OCI-LY3 (cell line): ENCODE measurements at regions not wholly inside any gene's neighbourhood (a gene's known extent, or its start where the extent isn't known, plus 50 kb on each side); places are given as distances from the start of the nearest gene placed in this dataset.

Experiments used
- H2AFZ ChIP-seq: fragments of 200-600, 300-600 bp; shearing (Covaris generic); 2 replicates; pipeline ENCODE4 v1.6.0; 2014; ENCODE audit warnings: antibody characterized with exemption, low read depth, low read length
- H3K27ac ChIP-seq: fragments of 200-600, 300-600 bp; sonication (generic); 2 replicates; pipeline ENCODE4 v1.5.1; 2014; ENCODE audit warnings: mild to moderate bottlenecking, low read length, moderate library complexity, mixed read lengths
- H3K27me3 ChIP-seq: fragments of 200-600, 300-600 bp; sonication (generic); 2 replicates; pipeline ENCODE4 v1.6.1; 2014; ENCODE audit warnings: low read depth, low read length, mixed read lengths
- H3K36me3 ChIP-seq: fragments of 200-600, 300-600 bp; sonication (generic); replicated peaks from 2 replicates; pipeline ENCODE3; 2014; ENCODE audit warnings: low read depth, low read length, mixed read lengths
- H3K4me1 ChIP-seq: fragments of 300-600, 200-600 bp; sonication (generic); 2 replicates; pipeline ENCODE4 v1.6.1; 2014; ENCODE audit warnings: low read length, mixed read lengths
- H3K4me2 ChIP-seq: fragments of 200-600, 300-600 bp; sonication (generic); 2 replicates; pipeline ENCODE4 v1.6.1; 2014; ENCODE audit warnings: low read length, mixed read lengths
- H3K4me3 ChIP-seq: fragments of 300-600, 200-600 bp; sonication (generic); 2 replicates; pipeline ENCODE4 v1.5.1; 2014; ENCODE audit warnings: antibody characterized with exemption, mild to moderate bottlenecking, low read length, moderate library complexity
- H3K79me2 ChIP-seq: fragments of 300-600, 200-600 bp; shearing (Covaris generic); 2 replicates; pipeline ENCODE4 v1.6.1; 2014; ENCODE audit warnings: mild to moderate bottlenecking, low read length, mixed read lengths
- H3K9ac ChIP-seq: fragments of 300-600, 200-600 bp; shearing (Covaris generic); 2 replicates; pipeline ENCODE4 v1.6.0; 2014; ENCODE audit warnings: mild to moderate bottlenecking, low read length, moderate library complexity
- H3K9me3 ChIP-seq: fragments of 200-600, 300-600 bp; shearing (Covaris generic); 2 replicates; pipeline ENCODE4 v1.6.1; 2014; ENCODE audit warnings: low read length, mixed read lengths; ENCODE audit not compliant: insufficient read depth
- H4K20me1 ChIP-seq: fragments of 200-600, 300-600 bp; sonication (generic); 2 replicates; pipeline ENCODE4 v1.6.1; 2016; ENCODE audit warnings: low read length, mixed read lengths; ENCODE audit not compliant: insufficient read depth
- EZH2phosphoT487 ChIP-seq: fragments of 200-600 bp; shearing (Covaris generic); IDR thresholded peaks from 2 replicates; pipeline ENCODE4 v1.6.1; 2018; ENCODE audit warnings: antibody characterized with exemption, mixed run types, low read depth
- TF ChIP-seq, protein P1 (sequence below): fragments of 200-600, 300-600 bp; sonication (generic); IDR thresholded peaks from 2 replicates; pipeline ENCODE4 v1.5.1; 2014; ENCODE audit warnings: antibody characterized with exemption, low read length, low read depth

DNA sequence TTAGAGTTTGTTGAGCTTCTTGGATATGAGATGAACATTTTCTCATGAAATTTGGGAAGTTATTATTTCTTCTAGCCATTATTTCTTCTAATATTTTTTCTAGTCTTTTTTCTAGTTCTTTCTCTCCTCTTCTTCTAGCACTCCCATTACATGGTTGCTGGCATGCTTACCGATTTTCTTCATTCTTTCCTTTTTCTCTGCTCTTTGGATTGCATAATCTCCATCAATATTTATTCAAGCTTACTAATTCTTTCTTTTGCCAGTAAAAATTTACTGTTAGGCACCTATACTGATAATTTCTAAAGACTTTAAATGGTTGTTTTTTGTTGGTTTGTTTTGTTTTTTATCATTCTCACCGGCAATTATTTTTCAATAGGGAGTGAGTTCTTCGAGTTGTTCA lies 114.8 kb upstream of the RASEF start:
- Histone ChIP-seq H3K27me3 (no peaks in the 10 kb centered on the region), H3K27ac (no peak overlapping the region), H3K4me1 (no peaks in the 10 kb centered on the region), H3K9me3 (peaks cover 18% of the 10 kb centered on the region; the same call in 1 of the 2 replicates), H3K4me2 (no peak overlapping the region), H4K20me1 (no peaks in the 10 kb centered on the region), H3K4me3 (no peak overlapping the region), H3K79me2 (no peaks in the 10 kb centered on the region), H3K9ac (no peak overlapping the region), H3K36me3 (no peaks in the 10 kb centered on the region), H2AFZ (no peak overlapping the region)
- TF ChIP-seq, protein P1, sequence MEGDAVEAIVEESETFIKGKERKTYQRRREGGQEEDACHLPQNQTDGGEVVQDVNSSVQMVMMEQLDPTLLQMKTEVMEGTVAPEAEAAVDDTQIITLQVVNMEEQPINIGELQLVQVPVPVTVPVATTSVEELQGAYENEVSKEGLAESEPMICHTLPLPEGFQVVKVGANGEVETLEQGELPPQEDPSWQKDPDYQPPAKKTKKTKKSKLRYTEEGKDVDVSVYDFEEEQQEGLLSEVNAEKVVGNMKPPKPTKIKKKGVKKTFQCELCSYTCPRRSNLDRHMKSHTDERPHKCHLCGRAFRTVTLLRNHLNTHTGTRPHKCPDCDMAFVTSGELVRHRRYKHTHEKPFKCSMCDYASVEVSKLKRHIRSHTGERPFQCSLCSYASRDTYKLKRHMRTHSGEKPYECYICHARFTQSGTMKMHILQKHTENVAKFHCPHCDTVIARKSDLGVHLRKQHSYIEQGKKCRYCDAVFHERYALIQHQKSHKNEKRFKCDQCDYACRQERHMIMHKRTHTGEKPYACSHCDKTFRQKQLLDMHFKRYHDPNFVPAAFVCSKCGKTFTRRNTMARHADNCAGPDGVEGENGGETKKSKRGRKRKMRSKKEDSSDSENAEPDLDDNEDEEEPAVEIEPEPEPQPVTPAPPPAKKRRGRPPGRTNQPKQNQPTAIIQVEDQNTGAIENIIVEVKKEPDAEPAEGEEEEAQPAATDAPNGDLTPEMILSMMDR = no peak
- no peak for TF ChIP-seq EZH2phosphoT487

DNA sequence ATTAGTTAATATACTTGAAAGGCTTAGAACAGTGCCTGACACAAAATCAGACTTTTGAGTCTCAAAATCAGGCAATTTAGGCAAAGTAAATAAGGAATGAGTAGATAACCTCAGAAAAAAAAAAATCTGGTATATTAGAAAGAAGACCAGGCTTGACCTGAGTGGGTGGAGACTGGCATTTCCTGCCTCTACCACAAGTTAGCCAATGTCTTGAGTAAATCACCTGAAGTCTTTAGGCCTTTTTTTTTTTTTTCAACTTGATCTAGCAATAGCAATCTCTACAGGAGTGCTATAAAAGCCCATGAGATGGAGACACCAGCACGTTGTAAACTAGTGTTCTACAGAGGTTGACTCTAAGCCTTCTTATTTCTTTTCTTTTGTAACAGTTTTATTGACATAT lies 104.2 kb upstream of the RASEF start:
- Histone ChIP-seq H3K36me3 (no peaks in the 10 kb centered on the region), H3K9me3 (peaks cover 4% of the 10 kb centered on the region; the same call in 1 of the 2 replicates), H3K79me2 (no peaks in the 10 kb centered on the region), H3K4me1 (no peaks in the 10 kb centered on the region), H3K4me3 (no peak overlapping the region), H4K20me1 (no peaks in the 10 kb centered on the region), H3K4me2 (no peak overlapping the region), H3K27ac (no peak overlapping the region), H3K9ac (no peak overlapping the region), H2AFZ (no peak overlapping the region), H3K27me3 (no peaks in the 10 kb centered on the region)
- TF ChIP-seq, protein P1 = no peak
- no peak for TF ChIP-seq EZH2phosphoT487

DNA sequence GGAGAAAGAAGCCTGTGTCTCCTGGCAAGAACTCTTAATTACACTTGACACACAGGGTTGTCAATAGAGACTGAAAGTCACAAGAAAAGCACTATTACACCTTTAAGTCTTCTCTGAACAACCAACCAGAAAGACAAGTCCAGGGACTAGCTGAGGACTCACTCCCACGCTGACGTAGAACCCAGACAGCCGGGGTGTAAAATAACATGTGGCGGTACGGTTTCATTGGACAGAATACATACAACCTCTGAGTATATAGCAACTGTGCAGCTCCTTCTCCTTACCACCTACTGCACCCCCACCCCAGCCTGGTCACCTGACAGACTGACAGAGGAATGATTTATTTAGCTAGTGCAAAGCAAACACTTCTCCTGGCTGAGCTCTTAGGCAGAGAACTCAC lies 103.4 kb upstream of the RASEF start:
- H4K20me1 ChIP-seq = no peaks in the 10 kb centered on the region
- no peak overlapping the region for H2AFZ ChIP-seq
- H3K9me3 ChIP-seq = peaks cover 8% of the 10 kb centered on the region; the same call in 1 of the 2 replicates
- no peaks in the 10 kb centered on the region for H3K27me3 ChIP-seq
- no peak overlapping the region for H3K4me2 ChIP-seq
- H3K4me1 ChIP-seq = no peaks in the 10 kb centered on the region
- H3K9ac ChIP-seq = no peak overlapping the region
- TF ChIP-seq, protein P1 = no peak
- TF ChIP-seq EZH2phosphoT487 = no peak
- no peaks in the 10 kb centered on the region for H3K79me2 ChIP-seq
- no peak overlapping the region for H3K27ac ChIP-seq
- H3K36me3 ChIP-seq = no peaks in the 10 kb centered on the region
- H3K4me3 ChIP-seq = no peak overlapping the region

DNA sequence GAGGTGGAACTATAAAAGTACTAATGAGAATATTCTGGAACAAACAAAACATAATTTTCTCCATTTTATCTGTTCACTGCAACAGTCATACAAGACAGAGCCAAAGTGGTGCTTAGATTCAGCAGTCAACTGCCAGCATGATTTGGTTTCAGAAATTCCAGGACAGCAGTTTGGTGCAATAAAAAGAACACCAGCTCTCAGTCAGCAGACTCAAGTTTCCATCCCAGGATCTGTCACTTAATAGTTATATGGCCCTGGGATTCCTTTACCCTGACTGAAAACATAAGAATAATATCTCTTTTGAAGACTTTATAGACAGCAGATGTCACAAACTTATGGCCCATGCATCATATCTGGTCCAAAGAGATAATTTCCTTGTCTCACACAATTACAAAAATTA lies 92.8 kb upstream of the RASEF start:
- H3K9ac ChIP-seq = no peak overlapping the region
- TF ChIP-seq, protein P1 = no peak
- TF ChIP-seq EZH2phosphoT487 = no peak
- H3K27ac ChIP-seq = peak overlapping the region; percentile 97
- no peak overlapping the region for H3K4me3 ChIP-seq
- H3K9me3 ChIP-seq = 0 out of 2 replicates have a peak, but pooled peaks cover 3% of the 10 kb centered on the region
- no peak overlapping the region for H3K4me2 ChIP-seq
- no peaks in the 10 kb centered on the region for H3K79me2 ChIP-seq
- no peaks in the 10 kb centered on the region for H4K20me1 ChIP-seq
- H3K27me3 ChIP-seq = no peaks in the 10 kb centered on the region
- H2AFZ ChIP-seq = no peak overlapping the region
- H3K36me3 ChIP-seq = peaks cover 7% of the 10 kb centered on the region
- peaks cover 50% of the 10 kb centered on the region for H3K4me1 ChIP-seq
